Hematopoietic multipotent progenitor cell treated with erythropoietin and hydrocortisone succinate and interleukin-3 and kit ligand, for 8 days (in vitro differentiated cells): ENCODE measurements at regions not wholly inside any gene's neighbourhood (a gene's known extent, or its start where the extent isn't known, plus 50 kb on each side); places are given as distances from the start of the nearest gene placed in this dataset.

Source experiments
- DNase-seq: peaks from one replicate; pipeline ENCODE4 v3.0.0-alpha.2; 2015

- DNase-seq: no peak
Observed at GRCh38 chr9:102114557-102114956, 376.1 kb upstream of the GRIN3A start.

- no peak for DNase-seq
Observed at GRCh38 chr9:102113191-102113590, 374.7 kb upstream of the GRIN3A start.

- DNase-seq: peak; percentile 79
Observed at GRCh38 chr9:102106439-102106838, 368.0 kb upstream of the GRIN3A start.

- DNase-seq: no peak
Observed at GRCh38 chr9:102101723-102102122, 363.3 kb upstream of the GRIN3A start.

GRCh38 chr9:102087141-102087540 is 348.7 kb upstream of the GRIN3A start:
- DNase-seq: no peak

GRCh38 chr9:102085548-102085947 is 347.1 kb upstream of the GRIN3A start:
- no peak for DNase-seq

- no peak for DNase-seq
Observed at GRCh38 chr9:102072059-102072764, 333.8 kb upstream of the GRIN3A start.

GRCh38 chr9:102069969-102070368 is 331.5 kb upstream of the GRIN3A start:
- DNase-seq: no peak

- no peak for DNase-seq
Observed at GRCh38 chr9:102054811-102055210, 316.4 kb upstream of the GRIN3A start.

- DNase-seq: no peak
Observed at GRCh38 chr9:102049586-102050246, 311.3 kb upstream of the GRIN3A start.

GRCh38 chr9:102047549-102047948 is 309.1 kb upstream of the GRIN3A start:
- DNase-seq: no peak

- DNase-seq: no peak
Observed at GRCh38 chr9:102044133-102044532, 305.7 kb upstream of the GRIN3A start.

GRCh38 chr9:102038006-102038405 is 299.6 kb upstream of the GRIN3A start:
- no peak for DNase-seq

GRCh38 chr9:102035929-102036328 is 297.5 kb upstream of the GRIN3A start:
- no peak for DNase-seq

GRCh38 chr9:102032614-102033013 is 294.2 kb upstream of the GRIN3A start:
- no peak for DNase-seq

- no peak for DNase-seq
Observed at GRCh38 chr9:102000956-102001355, 262.5 kb upstream of the GRIN3A start.

- DNase-seq: no peak
Observed at GRCh38 chr9:101999441-101999840, 261.0 kb upstream of the GRIN3A start.

GRCh38 chr9:101995231-101995630 is 256.8 kb upstream of the GRIN3A start:
- no peak for DNase-seq

GRCh38 chr9:101993771-101994170 is 255.3 kb upstream of the GRIN3A start:
- no peak for DNase-seq

- DNase-seq: no peak
Observed at GRCh38 chr9:101991926-101992325, 253.5 kb upstream of the GRIN3A start.

GRCh38 chr9:101977614-101978210 is 239.3 kb upstream of the GRIN3A start:
- DNase-seq: peak; percentile 52

- no peak for DNase-seq
Observed at GRCh38 chr9:101970609-101971008, 232.2 kb upstream of the GRIN3A start.

- no peak for DNase-seq
Observed at GRCh38 chr9:101968392-101968791, 229.9 kb upstream of the GRIN3A start.

GRCh38 chr9:101966691-101967090 is 228.2 kb upstream of the GRIN3A start:
- no peak for DNase-seq
